NCI-H1417 (cell line): ENCODE measurements at regions not wholly inside any gene's neighbourhood (a gene's known extent, or its start where the extent isn't known, plus 50 kb on each side); places are given as distances from the start of the nearest gene placed in this dataset.
A peak's percentile ranks its signal among the peaks of the same experiment; 100 is the strongest.
"Not testable (repeated sequence)": the region's sequence is repeated elsewhere in the genome, so short reads cannot be mapped to it uniquely, and the experiment has no call there.

Experiments
- DNase-seq, 3 experiments: peaks; one replicate each; lab custom pipeline; 2025; lab: John Stamatoyannopoulos, UW

DNA sequence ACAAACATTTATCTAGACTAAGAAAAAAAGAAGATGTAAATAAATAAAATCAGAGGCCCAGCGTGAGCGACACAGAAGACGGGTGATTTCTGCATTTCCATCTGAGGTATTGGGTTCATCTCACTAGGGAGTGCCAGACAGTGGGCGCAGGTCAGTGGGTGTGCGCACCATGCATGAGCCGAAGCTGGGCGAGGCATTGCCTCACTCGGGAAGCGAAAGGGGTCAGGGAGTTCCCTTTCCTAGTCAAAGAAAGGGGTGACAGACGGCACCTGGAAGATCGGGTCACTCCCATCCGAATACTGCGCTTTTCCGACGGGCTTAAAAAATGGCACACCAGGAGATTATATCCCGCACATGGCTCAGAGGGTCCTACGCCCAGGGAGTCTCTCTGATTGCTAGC, 79.5 kb upstream of the ABCD2 start:
- DNase-seq = not testable (repeated sequence)

GRCh38 chr12:39697108-39697507, 77.5 kb upstream of the ABCD2 start:
- DNase-seq = no peak

DNA sequence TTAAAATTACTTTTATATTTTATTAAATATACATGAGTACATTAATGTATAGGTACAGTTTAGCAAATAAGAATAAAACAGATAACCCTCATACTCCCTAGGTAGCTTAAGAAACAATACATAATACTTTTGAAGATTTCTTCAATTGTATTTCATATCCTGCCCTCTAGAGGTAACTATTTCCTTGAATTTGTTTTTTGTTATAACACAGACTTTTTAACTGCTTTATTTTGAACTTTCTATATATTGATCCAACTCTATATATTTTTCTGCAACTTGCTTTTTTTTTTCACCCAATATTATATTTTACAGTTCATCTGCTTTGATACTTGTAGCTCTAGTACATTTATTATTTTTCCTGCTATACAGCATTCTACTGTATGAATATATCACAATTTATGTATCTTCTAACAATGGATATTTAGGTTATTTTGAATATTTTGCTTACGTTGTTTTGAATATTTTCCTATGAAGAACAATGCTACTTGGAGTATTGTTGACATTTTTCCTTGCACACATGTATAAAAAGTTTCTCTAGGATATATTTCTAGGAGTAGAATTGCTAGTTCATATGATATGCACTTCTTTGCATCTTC, 72.8 kb upstream of the ABCD2 start:
- DNase-seq = peak in 1 of 3 experiments; percentile 14

GRCh38 chr12:39685854-39686657, 66.5 kb upstream of the ABCD2 start:
- no peak for DNase-seq

GRCh38 chr12:39682689-39683477, 63.3 kb upstream of the ABCD2 start:
- no peak for DNase-seq

GRCh38 chr12:39675263-39675662, 55.7 kb upstream of the ABCD2 start:
- no peak for DNase-seq

- DNase-seq = no peak
Observed at GRCh38 chr12:39672976-39673375, 53.4 kb upstream of the ABCD2 start.

GRCh38 chr12:39671898-39672875, 52.6 kb upstream of the ABCD2 start:
- no peak for DNase-seq

GRCh38 chr12:39669539-39669938, 49.9 kb upstream of the ABCD2 start:
- peak in 2 of 3 experiments; percentile 20 for DNase-seq
